ENCODE measurements at regions not wholly inside any gene's neighbourhood (a gene's known extent, or its start where the extent isn't known, plus 50 kb on each side); places are given as distances from the start of the nearest gene placed in this dataset.

- DNase-seq: no peak
These were observed 143.9 kb upstream of the KLHL29 start for GRCh38 chr2:23241121-23241520.

GRCh38 chr2:23241611-23242245, 143.3 kb upstream of the KLHL29 start:
- DNase-seq: no peak

- no peak for DNase-seq
These were observed 141.8 kb upstream of the KLHL29 start for GRCh38 chr2:23243073-23243659.

- no peak for DNase-seq
These were observed 140.4 kb upstream of the KLHL29 start for GRCh38 chr2:23244617-23245016.

GRCh38 chr2:23246992-23247683, 137.8 kb upstream of the KLHL29 start:
- no peak for DNase-seq

GRCh38 chr2:23248667-23249066, 136.3 kb upstream of the KLHL29 start:
- DNase-seq: no peak

GRCh38 chr2:23249348-23249747, 135.6 kb upstream of the KLHL29 start:
- DNase-seq: no peak

GRCh38 chr2:23250371-23250770, 134.6 kb upstream of the KLHL29 start:
- no peak for DNase-seq

- DNase-seq: no peak
These were observed 128.3 kb upstream of the KLHL29 start for GRCh38 chr2:23256643-23257042.

- DNase-seq: no peak
These were observed 124.4 kb upstream of the KLHL29 start for GRCh38 chr2:23260621-23261020.

GRCh38 chr2:23268467-23269263, 116.3 kb upstream of the KLHL29 start:
- DNase-seq: no peak

GRCh38 chr2:23269747-23270146, 115.2 kb upstream of the KLHL29 start:
- DNase-seq: no peak

- no peak for DNase-seq
These were observed 114.2 kb upstream of the KLHL29 start for GRCh38 chr2:23270810-23271209.

GRCh38 chr2:23271230-23271629, 113.7 kb upstream of the KLHL29 start:
- no peak for DNase-seq

- no peak for DNase-seq
These were observed 111.2 kb upstream of the KLHL29 start for GRCh38 chr2:23273786-23274185.

- DNase-seq: no peak
These were observed 104.6 kb upstream of the KLHL29 start for GRCh38 chr2:23280401-23280800.

GRCh38 chr2:23283653-23284052, 101.3 kb upstream of the KLHL29 start:
- DNase-seq: no peak

GRCh38 chr2:23285091-23285800, 99.7 kb upstream of the KLHL29 start:
- no peak for DNase-seq

GRCh38 chr2:23286031-23286757, 98.8 kb upstream of the KLHL29 start:
- no peak for DNase-seq

- DNase-seq: no peak
These were observed 97.9 kb upstream of the KLHL29 start for GRCh38 chr2:23286758-23287704.

GRCh38 chr2:23289671-23290070, 95.3 kb upstream of the KLHL29 start:
- no peak for DNase-seq
